ENCODE measurements at regions not wholly inside any gene's neighbourhood (a gene's known extent, or its start where the extent isn't known, plus 50 kb on each side); places are given as distances from the start of the nearest gene placed in this dataset.
"Not testable (repeated sequence)": the region's sequence is repeated elsewhere in the genome, so short reads cannot be mapped to it uniquely, and the experiment has no call there.

GRCh38 chr6:138664745-138665144 is 108.8 kb upstream of the CCDC28A start:
- DNase-seq, result no peak

- DNase-seq, result no peak
Observed at GRCh38 chr6:138666636-138667035, 106.9 kb upstream of the CCDC28A start.

- DNase-seq, result no peak
Observed at GRCh38 chr6:138667408-138667807, 106.2 kb upstream of the CCDC28A start.

DNA sequence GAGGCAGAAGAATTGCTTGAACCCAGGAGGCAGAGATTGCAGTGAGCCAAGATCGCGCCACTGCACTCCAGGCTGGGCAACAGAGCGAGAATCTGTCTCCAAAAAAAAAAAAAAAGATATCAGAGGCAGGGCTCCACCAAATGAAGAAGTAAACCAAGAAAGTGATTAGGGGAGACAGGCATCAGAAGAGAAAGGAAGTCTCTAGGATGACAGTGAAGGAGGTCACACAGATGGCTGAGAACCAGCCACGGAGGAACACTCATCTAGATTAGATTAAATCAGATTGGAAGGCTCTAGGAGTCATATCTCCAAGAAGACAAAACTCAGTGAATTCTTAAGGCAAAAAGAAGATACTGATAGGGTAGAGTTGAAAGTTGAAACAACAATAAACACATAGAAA is 102.2 kb upstream of the CCDC28A start:
- DNase-seq, result no peak

GRCh38 chr6:138673346-138674014 is 100.1 kb upstream of the CCDC28A start:
- no peak for DNase-seq

- DNase-seq, result not testable (repeated sequence)
Observed at GRCh38 chr6:138674444-138674843, 99.1 kb upstream of the CCDC28A start.

DNA sequence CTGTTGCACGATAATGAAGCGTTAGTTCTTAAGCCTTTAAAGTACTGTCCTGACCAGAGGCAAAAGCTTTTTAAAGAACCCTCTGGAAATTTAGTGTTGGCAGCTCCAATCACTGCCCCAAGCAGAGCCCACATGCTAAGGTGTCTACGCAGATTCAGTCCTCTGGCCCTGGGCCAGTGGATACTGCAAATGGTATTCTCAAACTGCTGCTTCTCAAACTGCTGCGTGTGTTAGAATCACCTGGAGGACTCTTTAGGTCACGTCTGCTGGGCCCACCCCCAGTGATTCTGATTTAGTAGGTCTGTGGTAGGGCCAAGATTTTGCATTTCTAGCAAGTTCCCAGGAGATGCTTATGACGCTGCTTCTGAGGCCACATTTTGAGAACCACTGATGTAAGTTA is 96.0 kb upstream of the CCDC28A start:
- DNase-seq, result no peak

- DNase-seq, result no peak
Observed at GRCh38 chr6:138678168-138678567, 95.4 kb upstream of the CCDC28A start.

- no peak for DNase-seq
Observed at GRCh38 chr6:138680085-138680484, 93.5 kb upstream of the CCDC28A start.

DNA sequence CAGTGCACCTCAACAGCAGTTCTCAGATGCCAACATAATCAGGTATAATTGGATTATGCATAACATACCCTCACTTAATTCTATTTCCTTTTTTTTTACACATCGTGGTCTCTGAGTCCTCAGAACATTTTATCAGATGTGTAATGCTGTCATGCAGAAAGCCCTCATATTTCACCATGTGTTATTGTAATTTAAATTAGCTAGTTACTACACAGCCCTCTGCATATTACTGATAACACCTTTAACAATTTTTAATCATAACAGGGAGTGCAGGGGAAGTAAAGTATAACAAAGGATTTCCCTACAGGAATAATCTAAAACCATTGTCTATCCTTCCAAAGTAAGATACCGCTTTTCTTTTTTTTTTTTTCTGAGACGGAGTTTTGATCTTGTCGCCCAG is 91.9 kb upstream of the CCDC28A start:
- no peak for DNase-seq

GRCh38 chr6:138682704-138683527 is 90.7 kb upstream of the CCDC28A start:
- peak; percentile 64 for DNase-seq

- no peak for DNase-seq
Observed at GRCh38 chr6:138685257-138685656, 88.3 kb upstream of the CCDC28A start.

DNA sequence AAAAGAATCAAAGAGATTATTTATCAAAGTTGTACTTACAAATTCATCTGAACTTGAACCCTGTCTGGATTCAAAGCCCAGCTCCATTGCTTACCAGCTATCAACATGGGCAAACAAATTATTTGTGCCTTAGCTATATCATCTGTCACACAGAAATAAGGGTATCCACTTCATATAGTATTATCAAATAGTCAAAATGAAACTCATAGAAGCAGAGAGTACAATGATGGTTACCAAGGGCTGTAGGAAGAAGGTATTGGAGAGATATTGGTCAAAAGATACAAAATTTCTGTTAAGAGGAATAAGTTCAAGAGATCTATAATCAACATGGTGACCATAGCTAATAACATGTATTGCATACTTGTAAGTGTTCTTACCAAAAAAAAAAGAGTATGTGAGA is 87.8 kb upstream of the CCDC28A start:
- DNase-seq, result no peak

DNA sequence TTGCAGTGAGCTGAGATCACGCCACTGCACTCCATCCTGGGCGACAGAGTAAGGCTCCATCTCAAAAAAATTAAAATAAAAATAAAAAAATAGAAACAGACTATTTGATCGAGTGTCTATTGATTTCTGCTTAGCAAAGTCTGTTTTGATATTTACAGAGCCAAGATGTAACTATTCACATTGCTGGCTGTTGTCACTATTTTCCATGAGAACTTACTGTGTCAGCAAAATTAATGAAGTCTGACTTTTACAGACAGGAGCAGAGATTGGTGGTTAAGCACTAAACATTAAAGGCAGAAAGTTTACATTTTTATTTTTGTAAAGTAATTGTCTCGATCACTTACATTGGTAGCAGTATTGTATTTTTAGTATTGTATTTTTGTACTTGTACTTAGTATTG is 85.0 kb upstream of the CCDC28A start:
- no peak for DNase-seq

DNA sequence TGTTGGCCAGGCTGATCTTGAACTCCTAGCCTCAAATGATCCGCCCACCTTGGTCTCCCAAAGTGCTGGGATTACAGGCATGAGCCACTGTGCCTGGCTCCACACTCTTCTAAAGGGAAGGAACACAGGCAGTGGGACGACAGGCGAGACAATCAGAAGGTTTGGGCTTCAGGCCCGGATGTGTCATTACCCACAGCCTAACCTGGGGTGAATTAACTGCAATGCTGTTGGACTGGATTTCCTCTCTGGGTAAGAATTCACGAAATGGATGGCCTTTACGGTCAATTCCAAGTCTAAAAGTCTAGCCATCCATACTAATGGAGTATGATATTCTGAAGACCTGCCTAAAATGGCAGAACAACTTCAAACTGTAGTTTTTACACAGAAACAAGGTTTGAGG is 83.7 kb upstream of the CCDC28A start:
- DNase-seq, result no peak

GRCh38 chr6:138690975-138691594 is 82.5 kb upstream of the CCDC28A start:
- no peak for DNase-seq

DNA sequence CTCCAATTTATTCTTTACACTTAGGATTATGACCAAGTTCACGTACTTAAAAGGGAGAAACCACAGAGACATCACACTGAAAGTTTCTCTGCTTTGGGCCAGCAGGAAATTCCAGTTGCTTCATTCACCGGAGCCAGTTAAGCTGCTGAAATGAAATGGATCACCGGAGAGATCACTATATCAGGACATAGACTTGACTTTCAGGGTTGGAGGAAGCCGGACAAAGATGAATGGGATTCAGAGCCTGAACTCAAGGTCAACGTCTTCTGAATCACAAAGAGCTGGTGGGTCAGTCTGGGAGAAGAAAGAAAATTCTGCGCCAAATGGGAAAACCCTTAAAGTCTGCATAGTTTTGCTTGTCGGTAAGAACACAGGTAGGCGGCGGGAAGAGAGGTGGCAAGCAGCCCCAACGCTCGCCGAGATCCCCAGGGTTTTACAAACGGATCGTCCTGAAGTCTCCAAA is 81.9 kb upstream of the CCDC28A start:
- DNase-seq, result peak; percentile 67

GRCh38 chr6:138692058-138692977 is 81.3 kb upstream of the CCDC28A start:
- peak; percentile 29 for DNase-seq

GRCh38 chr6:138692978-138693909 is 80.3 kb upstream of the CCDC28A start:
- peak; percentile 77 for DNase-seq

DNA sequence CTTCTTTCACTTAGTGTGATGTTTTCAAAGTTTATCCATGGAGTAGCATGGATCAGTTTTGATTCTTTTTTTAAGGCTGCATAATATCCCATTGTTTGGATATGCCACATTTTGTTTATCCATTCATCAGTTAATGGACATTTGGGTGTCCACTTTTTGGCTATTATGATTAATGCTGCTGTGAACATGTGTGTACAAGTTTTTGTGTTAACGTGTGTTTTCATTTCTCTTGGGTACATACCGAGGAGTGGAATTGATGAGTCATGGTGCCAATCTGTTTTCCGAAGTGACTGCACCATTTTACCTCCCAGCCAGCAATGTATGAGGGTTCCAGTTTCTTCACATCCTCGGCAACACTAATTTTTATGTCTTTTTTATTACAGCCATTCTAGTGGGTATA is 78.4 kb upstream of the CCDC28A start:
- DNase-seq, result no peak

DNA sequence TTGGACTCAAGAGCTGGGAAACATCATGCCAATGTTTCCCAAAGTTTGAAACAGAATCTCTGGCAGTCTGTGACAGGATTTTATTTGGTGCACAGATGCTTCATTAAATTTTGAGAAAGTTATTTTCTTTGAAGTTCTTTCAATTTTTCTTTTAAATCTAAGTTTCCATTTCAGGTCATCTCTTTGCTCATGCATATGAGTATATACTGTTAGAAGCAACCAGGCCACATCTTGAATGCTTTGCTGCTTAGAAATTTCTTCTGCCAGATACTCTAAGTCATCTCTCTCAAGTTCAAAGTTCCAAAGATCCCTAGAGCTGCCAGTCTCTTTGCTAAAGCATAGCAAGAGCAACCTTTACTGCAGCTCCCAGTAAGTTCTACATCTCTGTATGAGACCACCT is 59.1 kb upstream of the CCDC28A start:
- no peak for DNase-seq

DNA sequence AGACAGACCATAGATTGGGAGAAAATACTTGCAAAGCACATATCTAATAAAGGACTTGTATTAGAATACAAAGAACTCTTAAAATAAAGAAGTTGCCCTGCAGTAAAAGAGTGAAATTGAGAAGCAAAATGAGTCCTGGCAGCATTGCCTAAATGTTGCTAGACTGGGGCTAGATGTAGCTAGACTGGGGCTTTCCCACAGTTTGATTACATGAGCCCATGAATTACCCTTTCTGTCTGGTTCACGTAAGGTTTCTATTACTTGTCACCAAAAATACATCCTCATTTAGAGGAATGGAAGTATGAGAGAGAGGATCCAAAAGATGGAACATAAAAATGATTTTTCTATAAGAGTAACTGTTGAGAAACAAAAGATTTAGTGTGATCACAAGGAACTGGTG is 57.6 kb upstream of the CCDC28A start:
- DNase-seq, result no peak
